Myocyte (in vitro differentiated cells): ENCODE measurements at regions not wholly inside any gene's neighbourhood (a gene's known extent, or its start where the extent isn't known, plus 50 kb on each side); places are given as distances from the start of the nearest gene placed in this dataset.

Source experiments
- DNase-seq: peaks from one replicate; pipeline ENCODE4 v3.0.0-alpha.2; 2012; ENCODE audit warnings: low read depth

DNA sequence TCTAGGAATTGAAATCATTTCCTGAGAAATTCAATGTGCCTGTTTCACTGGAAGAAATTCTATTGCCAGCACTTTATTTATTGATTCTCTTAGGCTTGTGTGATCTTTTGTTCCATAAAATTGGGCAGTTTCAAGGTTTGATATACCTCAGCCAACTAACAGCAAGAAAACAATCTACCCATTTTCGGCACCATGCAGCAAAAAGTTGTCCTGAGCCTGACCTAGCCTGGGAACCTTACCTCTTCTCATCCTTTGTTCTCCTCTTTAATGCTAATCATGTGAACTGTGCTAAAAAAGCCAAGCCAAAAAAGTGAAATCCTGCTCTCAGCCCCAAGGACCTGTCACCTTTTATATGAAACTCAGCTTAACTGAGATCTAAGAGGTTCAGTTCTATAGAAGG lies 477.3 kb downstream of the SUCLA2 start:
- DNase-seq = no peak

DNA sequence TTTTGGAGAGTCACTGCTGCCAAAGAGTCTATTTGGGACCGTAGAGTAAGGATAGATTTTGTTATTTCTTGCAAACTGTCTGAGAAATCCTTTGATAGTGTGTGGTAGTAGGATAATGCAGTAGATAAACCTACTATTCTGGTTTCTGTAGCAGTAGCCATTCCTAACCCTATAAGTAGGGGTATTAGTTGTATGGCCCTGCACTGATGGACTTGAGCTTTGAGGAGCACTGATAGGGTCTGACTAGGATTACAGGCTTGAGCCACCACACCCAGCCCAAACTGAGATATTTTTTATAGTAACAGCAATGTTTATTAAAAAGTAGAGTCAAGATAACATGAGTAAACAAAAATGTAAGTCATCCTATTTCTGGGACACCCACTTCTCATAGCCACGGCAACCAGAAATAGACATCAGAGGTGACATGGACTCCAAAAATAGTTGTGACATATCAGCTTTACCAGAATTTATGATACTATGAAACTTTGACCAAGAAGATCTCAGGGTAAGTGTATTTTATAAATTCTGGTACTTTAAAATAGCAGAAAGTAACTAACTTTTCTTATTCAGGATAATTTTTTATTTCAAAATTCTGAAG lies 479.1 kb downstream of the SUCLA2 start:
- DNase-seq = peak; percentile 68

DNA sequence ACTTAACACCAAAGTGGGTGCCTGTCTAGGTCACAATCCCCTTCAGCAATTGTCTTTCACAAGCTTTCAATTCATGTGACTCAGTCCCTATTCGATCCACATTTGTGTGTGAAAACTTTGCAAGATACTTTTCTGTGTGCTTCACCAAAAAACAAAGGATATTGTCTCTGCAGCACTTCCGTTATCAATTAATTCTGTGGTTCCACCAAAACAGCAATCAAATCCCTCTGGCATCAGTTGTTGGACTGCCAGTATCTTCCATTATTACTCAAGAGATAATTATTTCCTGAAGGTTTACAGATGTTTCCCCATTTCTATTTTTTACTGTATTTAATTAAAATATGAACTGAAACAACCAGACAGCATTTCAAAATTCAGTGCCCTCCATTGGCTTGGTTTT lies 481.4 kb downstream of the SUCLA2 start:
- DNase-seq = no peak

DNA sequence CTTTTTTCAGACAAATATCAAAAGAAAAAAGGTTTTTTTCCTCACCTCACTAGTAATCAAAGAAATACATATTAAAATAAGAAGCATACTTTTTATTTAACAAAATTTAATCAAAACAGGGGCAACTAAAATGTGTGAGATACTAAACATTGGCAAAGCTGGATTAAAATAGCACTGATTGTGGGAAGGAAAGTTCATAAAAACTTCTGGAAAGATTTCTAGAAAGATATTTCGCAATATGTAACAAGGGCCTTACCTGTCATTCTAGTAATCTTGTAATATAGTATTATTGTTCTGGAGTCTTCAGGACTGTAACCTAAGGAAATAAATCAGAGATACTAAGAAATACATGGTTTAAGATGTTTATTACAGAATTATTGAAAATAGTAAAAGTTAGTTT lies 482.5 kb downstream of the SUCLA2 start:
- DNase-seq = no peak

DNA sequence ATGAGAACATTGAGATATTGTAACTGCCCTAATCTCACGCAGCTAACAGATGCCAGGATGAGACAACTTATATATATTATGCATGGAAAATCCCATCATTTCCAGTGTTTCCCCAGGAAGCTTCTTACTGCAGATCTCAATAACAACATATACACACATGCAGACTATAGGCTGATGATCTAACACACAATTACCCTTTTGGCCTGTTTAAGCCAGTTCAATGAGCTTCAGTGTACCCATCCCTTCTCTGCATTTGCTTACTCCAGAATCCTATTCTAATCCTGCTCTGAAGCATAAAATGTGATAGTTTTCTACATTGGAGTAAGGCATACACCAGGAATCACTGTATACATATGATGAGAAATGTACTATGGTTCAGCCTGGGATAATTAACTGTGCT lies 489.4 kb downstream of the SUCLA2 start:
- DNase-seq = no peak

DNA sequence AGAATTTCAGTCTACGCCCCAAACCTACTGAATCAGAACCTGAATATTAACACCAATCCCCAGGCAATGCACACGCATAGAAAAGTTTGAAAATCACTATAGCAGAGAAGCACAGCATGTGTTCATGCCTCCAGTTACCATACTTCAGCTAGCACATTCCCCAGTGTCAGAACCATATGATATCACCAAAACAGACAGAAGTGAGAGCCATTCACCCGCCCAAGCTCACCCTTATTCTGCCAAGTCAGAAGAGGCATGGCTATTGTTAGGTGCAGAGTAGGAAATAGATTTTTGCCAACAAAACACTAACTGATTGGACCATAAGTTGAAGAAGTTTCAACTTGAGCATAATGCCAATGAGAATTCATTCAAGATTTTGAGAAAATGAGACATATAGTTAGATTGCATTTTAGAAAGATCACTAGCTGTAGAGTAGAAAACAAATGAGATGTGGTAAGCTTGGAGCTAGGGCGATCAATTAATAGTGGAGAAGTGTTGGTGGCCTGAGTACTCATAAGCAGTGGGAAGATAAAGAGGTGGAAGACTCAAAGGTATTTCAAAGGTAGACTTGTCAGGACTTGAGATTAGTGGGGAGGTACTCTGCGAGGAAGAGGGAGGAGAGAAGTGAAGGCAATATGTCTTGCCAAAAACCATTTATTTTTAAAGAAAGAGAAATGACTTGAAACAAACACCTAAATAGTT lies 492.4 kb downstream of the SUCLA2 start:
- DNase-seq = no peak

DNA sequence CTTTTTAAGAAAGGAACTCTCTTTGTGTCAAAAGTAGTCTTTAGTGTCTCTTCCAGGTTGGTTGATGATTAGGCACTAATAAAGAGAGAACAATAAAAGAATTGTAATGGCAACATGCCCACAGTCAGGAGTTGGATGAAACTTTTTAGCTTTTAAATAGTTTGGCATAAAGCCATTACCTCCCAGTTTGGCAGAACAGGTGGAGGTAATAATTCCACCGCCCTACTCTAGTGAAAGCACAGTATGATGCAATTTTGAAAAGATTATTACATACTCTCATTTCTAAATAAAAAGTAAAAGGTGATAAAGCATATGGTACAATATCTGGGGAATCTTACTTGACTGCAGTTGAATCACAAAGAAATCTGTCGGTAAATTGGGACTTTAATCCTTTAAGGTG lies 497.6 kb downstream of the SUCLA2 start:
- no peak for DNase-seq

DNA sequence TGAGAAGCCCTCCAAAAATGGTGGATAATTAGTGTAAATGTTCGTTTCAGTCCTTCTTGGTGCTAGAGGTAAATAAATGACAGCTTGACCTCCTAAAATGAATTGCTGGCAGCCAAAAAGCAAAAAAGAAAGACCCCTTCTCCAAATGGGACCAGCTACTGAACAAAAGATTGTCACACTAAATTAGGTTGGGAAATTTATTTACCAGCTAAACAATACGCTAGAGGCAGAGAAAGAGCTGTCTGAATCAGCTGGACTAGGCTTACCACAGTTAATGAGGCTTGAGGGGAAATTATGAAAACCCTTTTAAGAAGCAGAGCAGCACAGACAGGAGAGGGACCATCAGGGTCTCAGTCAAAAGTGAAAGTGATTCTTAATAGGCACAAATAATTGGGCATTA lies 498.9 kb downstream of the SUCLA2 start:
- no peak for DNase-seq

DNA sequence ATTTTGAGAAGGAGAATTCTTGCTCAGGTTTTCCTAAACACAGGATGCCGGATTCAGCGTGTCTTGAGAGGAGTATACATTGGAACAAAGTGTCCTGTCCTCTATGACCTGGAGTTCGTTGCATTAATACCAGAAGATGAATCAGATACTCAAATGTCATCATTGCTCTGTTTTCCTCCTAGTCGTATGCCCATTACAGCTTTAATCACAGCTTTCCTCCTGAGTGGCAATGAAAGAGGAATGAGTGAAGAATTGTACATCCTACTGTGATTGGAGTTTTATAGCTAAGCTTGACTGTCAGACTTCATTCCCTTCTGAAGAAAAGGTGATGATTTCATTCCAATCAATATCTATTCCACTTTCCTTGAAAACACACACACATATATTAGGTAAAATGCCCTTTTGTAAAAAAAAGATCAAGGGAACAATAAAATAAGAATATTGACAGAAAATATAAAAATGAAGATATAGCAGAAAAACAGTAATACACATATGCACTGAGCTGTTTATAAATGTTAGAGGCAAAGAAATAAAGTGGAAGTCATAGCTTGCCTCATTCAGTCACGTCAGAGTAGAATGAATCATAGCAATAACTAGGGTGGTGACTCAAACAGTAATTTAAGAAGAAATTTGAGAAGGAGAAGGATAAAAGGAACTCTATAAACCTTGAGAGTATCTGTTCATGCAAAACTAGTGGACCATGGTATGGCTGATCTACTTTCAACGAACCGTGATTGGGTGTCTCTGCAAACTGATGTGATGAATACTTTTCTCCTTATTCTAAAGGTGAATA lies 501.5 kb downstream of the SUCLA2 start:
- peak; percentile 81 for DNase-seq

DNA sequence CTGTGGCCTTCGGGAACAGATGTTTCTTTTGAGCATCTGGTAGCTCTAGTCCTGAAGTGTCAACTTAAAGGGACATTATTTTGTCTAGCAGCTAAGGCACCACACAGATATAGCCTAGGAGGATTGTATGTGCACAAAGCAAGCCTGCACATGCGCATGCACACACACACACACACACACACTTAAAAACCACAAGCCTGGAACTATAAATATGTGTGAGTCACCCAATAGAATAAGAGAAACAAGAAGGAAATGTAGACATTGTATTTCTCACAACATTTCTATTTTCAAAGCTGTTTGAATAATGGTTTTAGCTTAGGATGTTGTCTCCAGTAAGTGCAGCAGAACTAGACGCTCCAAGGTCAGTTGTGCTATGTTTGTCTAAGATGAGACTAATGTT lies 516.5 kb downstream of the SUCLA2 start:
- DNase-seq = peak; percentile 63

DNA sequence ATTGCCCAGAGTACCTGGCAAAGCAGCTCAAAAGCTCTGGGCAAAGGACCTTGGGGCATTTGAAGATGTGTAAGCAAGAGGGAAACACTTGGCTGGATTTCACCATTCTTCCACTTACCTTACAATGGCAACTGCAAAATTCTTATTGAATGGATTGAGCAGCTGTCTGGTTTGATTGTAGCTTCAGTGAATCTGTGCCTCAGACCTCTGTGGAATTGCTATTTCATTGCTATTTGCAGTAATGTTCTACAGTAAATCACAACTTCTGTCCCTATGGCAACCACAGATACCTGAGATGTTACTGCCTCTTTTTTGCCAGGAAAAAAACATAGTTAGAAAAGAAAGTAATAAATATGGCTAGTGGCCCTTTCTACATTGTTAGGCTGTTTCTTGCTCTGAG lies 519.5 kb downstream of the SUCLA2 start:
- DNase-seq = peak; percentile 21

DNA sequence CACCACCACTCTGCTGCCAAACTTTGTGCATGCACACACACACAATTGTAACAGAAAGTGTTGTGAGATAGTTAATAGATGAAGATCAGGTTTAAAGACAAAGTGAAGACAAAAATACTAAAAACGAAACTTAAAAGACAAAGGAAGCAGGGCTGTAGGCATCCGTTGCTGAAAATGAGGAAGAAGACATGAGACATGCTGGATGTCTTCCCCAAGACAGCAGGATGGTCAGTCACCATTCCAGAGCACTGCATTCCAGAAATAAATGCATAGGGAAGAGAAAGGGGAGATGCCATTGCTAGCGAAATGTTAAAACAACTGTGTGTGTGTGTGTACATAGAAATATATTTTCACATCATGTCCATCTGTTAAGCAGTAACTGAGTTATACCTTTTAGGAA lies 520.1 kb downstream of the SUCLA2 start:
- no peak for DNase-seq

DNA sequence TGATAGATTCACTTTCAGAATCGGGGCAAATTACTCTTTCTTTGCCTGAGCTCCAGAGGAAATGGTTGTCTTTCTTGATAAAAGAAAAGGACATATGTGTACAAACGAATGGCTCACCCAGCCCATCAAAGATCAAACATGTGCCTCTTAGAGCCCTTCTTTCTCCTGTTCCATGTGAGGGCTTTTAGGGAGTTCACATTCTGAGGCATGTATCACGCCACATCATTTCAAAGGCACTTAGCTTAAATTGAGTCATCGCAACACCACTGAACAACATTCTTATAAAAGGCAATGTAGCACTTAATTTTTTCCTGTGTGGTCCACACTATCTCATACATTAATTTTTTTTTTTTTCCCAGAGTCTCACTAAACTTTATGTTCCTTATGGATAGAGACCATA lies 521.0 kb downstream of the SUCLA2 start:
- peak; percentile 71 for DNase-seq

DNA sequence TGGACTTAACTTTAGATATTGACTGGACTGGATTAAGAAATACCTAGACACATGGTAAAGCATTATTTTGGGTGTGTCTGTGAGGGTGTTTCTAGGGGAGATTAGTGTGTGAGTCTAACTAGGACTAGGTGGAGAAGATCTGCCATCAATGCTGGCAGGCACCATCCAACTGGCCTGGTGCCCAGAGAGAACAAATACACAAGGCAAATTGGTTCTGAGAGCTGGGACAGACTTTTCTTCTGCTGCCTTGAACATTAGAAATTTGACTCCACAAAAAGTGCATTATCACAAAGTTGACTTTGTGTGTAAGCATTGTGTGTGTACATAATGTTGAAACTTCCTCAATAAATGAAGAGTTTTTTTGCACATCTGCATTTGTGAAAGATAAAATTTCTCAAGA lies 522.1 kb downstream of the SUCLA2 start:
- no peak for DNase-seq

DNA sequence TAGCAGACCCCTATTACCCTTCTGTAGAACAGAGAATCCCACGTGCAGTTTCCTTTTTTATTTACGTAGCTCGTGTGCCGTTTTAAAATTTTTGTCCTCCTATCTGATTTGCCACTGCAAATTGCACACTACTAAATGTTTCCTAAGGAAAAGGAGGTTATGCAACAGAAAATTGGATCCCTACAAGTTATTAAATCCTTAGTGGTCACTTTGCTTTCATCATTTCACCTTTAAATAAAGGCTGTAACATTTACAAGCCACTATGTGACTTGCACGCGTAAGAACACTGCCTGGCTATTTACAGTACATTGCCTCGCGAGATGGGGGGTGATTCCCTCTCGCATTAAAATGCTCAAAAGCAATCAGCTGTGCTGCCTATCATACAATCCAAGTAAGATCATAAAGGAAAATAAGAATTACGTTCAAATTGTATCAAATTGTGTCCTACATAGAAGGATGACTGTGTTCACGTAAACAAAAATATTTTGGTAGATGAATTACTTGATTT lies 525.6 kb downstream of the SUCLA2 start:
- no peak for DNase-seq

DNA sequence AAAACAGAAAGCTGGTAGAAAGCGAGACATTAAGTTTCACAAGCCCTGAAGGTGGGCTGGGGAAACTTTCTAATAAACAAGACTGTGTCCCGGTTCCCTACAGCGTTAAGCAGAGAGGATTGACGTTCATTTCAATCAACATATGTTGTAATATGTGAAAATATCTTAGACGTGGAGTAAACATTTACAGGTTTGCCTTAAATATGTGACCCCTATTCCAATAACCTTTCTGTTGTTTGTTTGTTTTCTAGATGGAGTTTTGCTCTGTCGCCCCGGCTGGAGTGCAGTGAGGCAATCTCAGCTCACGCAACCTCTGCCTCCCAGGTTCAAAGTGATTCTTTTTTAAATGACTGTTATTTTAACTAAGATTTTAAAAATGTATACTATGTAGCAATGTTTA lies 526.2 kb downstream of the SUCLA2 start:
- no peak for DNase-seq

DNA sequence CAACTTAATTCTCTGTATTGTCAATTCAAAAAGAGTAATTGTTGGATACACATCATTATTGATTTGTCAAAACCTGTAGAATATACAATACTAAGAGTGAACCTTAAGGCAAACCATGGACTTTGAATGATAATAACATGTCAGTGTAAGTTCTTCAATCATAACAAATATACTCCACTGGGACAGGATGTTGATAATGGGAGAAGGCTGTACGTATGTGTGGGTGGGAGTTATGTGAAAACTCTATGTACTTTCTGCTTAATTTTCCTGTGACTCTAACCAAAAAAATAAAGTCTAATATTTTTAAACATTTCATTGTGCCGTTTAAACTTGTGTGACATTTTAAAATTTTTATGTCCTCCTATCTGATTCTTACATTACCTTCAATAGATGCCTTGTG lies 526.7 kb downstream of the SUCLA2 start:
- DNase-seq = no peak

DNA sequence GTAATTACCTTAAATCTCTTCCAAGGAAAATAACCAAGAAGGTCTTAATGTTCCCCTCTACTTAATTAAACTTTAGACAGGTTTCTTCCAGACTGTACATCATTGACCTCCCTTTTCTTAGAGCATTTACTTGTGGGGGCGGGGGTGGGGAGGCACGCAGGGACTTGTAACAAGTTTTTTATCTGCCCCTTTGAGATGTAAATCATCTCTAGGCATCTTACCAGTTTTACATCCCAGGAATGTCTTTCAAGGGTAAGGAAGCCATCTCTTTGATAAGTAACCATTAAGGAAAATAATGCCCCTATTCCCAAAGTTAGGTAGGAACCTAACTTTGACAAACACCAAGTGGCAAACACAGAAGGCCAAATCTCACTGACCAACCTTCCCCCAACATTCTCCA lies 528.6 kb downstream of the SUCLA2 start:
- DNase-seq = no peak

DNA sequence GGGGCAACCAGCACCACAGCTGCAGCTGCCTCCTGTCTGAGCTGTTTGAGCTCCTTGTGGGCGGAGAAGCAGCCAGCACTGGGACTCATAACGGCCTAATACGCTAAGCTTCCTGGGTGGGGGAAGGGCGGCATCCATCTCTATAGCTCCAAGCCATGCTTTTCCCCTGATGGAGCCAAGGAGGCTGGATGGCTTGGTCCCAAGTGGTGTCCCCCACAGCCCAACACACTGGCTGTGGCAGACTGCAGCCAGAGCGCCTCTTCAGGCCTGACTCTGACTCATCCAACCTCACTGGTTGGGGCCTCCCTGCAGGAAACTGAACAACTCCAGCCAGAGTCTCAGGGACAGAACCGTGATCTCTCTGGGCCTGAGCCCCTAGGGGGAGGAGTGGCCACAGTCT lies 537.3 kb downstream of the SUCLA2 start:
- no peak for DNase-seq

DNA sequence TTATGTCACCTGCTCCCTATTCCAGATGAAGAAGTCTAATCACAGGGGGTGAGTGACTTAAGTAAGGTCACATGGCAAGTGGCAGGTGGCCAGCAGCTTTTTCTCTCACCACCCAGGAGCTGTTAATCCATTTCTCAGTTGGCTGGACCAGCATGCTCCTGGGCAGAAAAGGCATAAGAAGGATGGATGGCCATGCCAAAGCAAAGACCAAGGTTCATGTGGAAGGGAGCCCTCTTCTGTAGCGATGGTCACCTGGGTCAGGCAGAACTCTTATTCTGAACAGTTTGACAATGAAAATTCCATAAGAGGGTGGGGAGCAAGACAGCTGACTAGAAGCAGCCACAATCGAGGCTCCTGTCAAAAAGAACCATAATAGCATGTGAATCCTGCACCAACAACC lies 538.1 kb downstream of the SUCLA2 start:
- DNase-seq = no peak

DNA sequence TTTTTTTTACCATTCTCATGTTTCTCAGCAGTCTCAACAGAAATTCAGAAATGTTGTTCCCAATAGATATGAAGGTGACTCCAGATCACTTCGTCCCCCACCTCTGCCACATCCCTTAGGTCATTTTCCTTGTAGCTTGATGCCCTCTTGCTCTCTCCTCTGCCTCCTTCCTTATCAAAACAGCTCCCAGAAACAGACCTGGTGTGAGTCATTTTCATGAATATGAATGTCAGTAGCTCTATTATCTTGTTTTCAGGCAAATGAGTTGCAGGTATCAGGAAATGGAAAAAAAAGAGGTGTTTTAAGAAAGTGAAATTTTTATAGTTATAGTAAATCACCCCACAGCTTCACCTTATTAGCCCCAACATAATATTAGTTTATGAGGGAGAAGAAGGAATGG lies 539.3 kb downstream of the SUCLA2 start:
- DNase-seq = no peak

DNA sequence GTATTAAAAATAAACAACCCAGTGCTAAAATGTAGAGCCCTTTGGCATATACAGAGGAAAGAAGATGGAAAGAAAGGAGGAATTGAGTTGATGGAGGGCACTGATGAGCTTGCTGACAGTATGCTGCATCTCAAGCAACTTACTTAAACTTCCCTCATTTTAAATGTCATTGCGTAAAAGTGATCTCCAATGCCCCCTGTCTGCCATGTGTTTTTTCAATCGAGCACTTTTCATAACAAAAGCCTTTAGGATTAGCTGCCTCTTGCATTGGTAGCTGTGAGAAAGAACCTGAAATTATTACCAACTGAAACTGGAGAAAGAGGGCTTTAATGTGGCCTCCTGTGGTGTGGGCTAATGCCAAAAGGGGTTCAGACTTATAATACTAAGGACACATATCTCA lies 541.6 kb downstream of the SUCLA2 start:
- peak; percentile 45 for DNase-seq
